Neural cell (in vitro differentiated cells): ENCODE measurements at regions not wholly inside any gene's neighbourhood (a gene's known extent, or its start where the extent isn't known, plus 50 kb on each side); places are given as distances from the start of the nearest gene placed in this dataset.

Experiments
- H2AFZ ChIP-seq: fragments of 200-600, 300-800 bp; sonication (generic), shearing (Covaris generic); 2 replicates; pipeline ENCODE4 v1.6.0; 2014; ENCODE audit warnings: low read depth, mild to moderate bottlenecking, antibody characterized with exemption, low read length, moderate library complexity
- H3F3A ChIP-seq: fragments of 200-600 bp; shearing (Covaris generic); 2 replicates; pipeline ENCODE4 v1.6.1; 2016; ENCODE audit warnings: mild to moderate bottlenecking, moderate library complexity, mixed read lengths, antibody characterized with exemption, low read length; ENCODE audit not compliant: insufficient read depth, poor library complexity, severe bottlenecking
- H3K27ac ChIP-seq: fragments of 200-600, 300-800 bp; sonication (generic), shearing (Covaris generic); 2 replicates; pipeline ENCODE4 v1.5.1; 2014; ENCODE audit warnings: mild to moderate bottlenecking, low read length, moderate library complexity
- H3K27me3 ChIP-seq: fragments of 300-800, 200-600 bp; sonication (generic), shearing (Covaris generic); 2 replicates; pipeline ENCODE4 v1.6.0; 2014; ENCODE audit warnings: mild to moderate bottlenecking, low read depth, low read length, moderate library complexity; ENCODE audit not compliant: insufficient read depth
- H3K36me3 ChIP-seq: fragments of 300-800, 200-600 bp; sonication (generic), shearing (Covaris generic); 2 replicates; pipeline ENCODE4 v1.5.1; 2014; ENCODE audit warnings: mild to moderate bottlenecking, antibody characterized with exemption, low read length, moderate library complexity; ENCODE audit not compliant: insufficient read depth
- H3K4me2 ChIP-seq: fragments of 300-800, 200-600 bp; sonication (generic), shearing (Covaris generic); 2 replicates; pipeline ENCODE4 v1.6.0; 2014; ENCODE audit warnings: mild to moderate bottlenecking, low read length
- H3K4me3 ChIP-seq: fragments of 300-800, 200-600 bp; sonication (generic), shearing (Covaris generic); 2 replicates; pipeline ENCODE4 v1.5.1; 2014; ENCODE audit warnings: mild to moderate bottlenecking, low read length, moderate library complexity
- H3K79me2 ChIP-seq: fragments of 200-600 bp; shearing (Covaris generic); replicated peaks from 2 replicates; pipeline ENCODE4 v1.6.0; 2014; ENCODE audit warnings: mild to moderate bottlenecking, low read length, moderate library complexity; ENCODE audit not compliant: insufficient read depth
- H3K9ac ChIP-seq: fragments of 300-800, 200-600 bp; sonication (generic), shearing (Covaris generic); 2 replicates; pipeline ENCODE4 v1.6.1; 2016; ENCODE audit warnings: mild to moderate bottlenecking, low read length, mixed read lengths
- H3K9me2 ChIP-seq: fragments of 200-600 bp; shearing (Covaris generic); 2 replicates; pipeline ENCODE4 v1.6.1; 2016; ENCODE audit warnings: mild to moderate bottlenecking, low read length, mixed read lengths; ENCODE audit not compliant: insufficient read depth
- H3K9me3 ChIP-seq: fragments of 200-600, 300-800 bp; sonication (generic), shearing (Covaris generic); 2 replicates; pipeline ENCODE4 v1.6.1; 2016; ENCODE audit warnings: mild to moderate bottlenecking, mixed run types, low read length, moderate library complexity, mixed read lengths
- H4K20me1 ChIP-seq: fragments of 200-600 bp; shearing (Covaris generic); 2 replicates; pipeline ENCODE4 v1.6.1; 2016; ENCODE audit warnings: mild to moderate bottlenecking, mixed run types; ENCODE audit not compliant: insufficient read depth
- CTCF ChIP-seq: fragments of 450-650 bp; IDR thresholded peaks from 2 replicates; pipeline ENCODE4 v1.5.1; 2014; ENCODE audit warnings: antibody characterized with exemption, mild to moderate bottlenecking, moderate library complexity; ENCODE audit not compliant: poor library complexity, severe bottlenecking
- EP300 ChIP-seq: fragments of 450-650 bp; conservative IDR thresholded peaks from 2 replicates; pipeline ENCODE4 v1.6.1; 2014; ENCODE audit warnings: antibody characterized with exemption, mild to moderate bottlenecking, moderate library complexity; ENCODE audit not compliant: poor library complexity, severe bottlenecking
- EZH2 ChIP-seq: fragments of 200-600, 300-800 bp; shearing (Covaris generic), sonication (generic); IDR thresholded peaks from 2 replicates; pipeline ENCODE4 v1.6.1; 2014; ENCODE audit warnings: antibody characterized with exemption, low read length, borderline replicate concordance, mild to moderate bottlenecking; ENCODE audit not compliant: insufficient read depth, poor library complexity, severe bottlenecking
- MXI1 ChIP-seq: fragments of 450-650 bp; conservative IDR thresholded peaks from 2 replicates; pipeline ENCODE4 v1.6.1; 2014; ENCODE audit warnings: antibody characterized with exemption, mild to moderate bottlenecking; ENCODE audit not compliant: poor library complexity, severe bottlenecking
- POLR2AphosphoS5 ChIP-seq: IDR thresholded peaks from 2 replicates; pipeline ENCODE4 v1.6.1; 2012
- RAD21 ChIP-seq: fragments of 450-650 bp; conservative IDR thresholded peaks from 2 replicates; pipeline ENCODE4 v1.6.1; 2014; ENCODE audit warnings: antibody characterized with exemption, mild to moderate bottlenecking, moderate library complexity
- SMC3 ChIP-seq: fragments of 450-650 bp; conservative IDR thresholded peaks from 2 replicates; pipeline ENCODE4 v1.6.1; 2014; ENCODE audit warnings: antibody characterized with exemption, mild to moderate bottlenecking, moderate library complexity; ENCODE audit not compliant: poor library complexity
- TAF1 ChIP-seq: IDR thresholded peaks from 2 replicates; pipeline ENCODE4 v1.6.1; 2012; ENCODE audit warnings: low read depth
- TF ChIP-seq, protein P1 (sequence below): IDR thresholded peaks from 2 replicates; pipeline ENCODE4 v1.6.1; 2012; ENCODE audit warnings: borderline replicate concordance

- Histone ChIP-seq H3K9me3 (no peaks in the 10 kb centered on the region), H3K9me2 (no peaks in the 10 kb centered on the region), H3F3A (no peaks in the 10 kb centered on the region), H3K36me3 (no peaks in the 10 kb centered on the region), H3K79me2 (no peaks in the 10 kb centered on the region), H3K27ac (no peak overlapping the region), H3K9ac (no peak overlapping the region), H4K20me1 (no peaks in the 10 kb centered on the region), H2AFZ (no peak overlapping the region), H3K27me3 (no peaks in the 10 kb centered on the region), H3K4me2 (no peak overlapping the region), H3K4me3 (no peak overlapping the region)
- TF ChIP-seq SMC3 (peak; percentile 54), EZH2 (no peak), EP300 (no peak), POLR2AphosphoS5 (no peak), RAD21 (peak; percentile 57), MXI1 (no peak), TAF1 (no peak), CTCF (peak; percentile 59)
Measured at GRCh38 chr12:91367234-91367849, 184.7 kb upstream of the DCN start.

- H4K20me1 ChIP-seq, result no peaks in the 10 kb centered on the region
- TF ChIP-seq, protein P1, sequence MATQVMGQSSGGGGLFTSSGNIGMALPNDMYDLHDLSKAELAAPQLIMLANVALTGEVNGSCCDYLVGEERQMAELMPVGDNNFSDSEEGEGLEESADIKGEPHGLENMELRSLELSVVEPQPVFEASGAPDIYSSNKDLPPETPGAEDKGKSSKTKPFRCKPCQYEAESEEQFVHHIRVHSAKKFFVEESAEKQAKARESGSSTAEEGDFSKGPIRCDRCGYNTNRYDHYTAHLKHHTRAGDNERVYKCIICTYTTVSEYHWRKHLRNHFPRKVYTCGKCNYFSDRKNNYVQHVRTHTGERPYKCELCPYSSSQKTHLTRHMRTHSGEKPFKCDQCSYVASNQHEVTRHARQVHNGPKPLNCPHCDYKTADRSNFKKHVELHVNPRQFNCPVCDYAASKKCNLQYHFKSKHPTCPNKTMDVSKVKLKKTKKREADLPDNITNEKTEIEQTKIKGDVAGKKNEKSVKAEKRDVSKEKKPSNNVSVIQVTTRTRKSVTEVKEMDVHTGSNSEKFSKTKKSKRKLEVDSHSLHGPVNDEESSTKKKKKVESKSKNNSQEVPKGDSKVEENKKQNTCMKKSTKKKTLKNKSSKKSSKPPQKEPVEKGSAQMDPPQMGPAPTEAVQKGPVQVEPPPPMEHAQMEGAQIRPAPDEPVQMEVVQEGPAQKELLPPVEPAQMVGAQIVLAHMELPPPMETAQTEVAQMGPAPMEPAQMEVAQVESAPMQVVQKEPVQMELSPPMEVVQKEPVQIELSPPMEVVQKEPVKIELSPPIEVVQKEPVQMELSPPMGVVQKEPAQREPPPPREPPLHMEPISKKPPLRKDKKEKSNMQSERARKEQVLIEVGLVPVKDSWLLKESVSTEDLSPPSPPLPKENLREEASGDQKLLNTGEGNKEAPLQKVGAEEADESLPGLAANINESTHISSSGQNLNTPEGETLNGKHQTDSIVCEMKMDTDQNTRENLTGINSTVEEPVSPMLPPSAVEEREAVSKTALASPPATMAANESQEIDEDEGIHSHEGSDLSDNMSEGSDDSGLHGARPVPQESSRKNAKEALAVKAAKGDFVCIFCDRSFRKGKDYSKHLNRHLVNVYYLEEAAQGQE, result no peak
- TF ChIP-seq TAF1, result no peak
- no peak for TF ChIP-seq CTCF
- no peak for TF ChIP-seq EZH2
- no peak for TF ChIP-seq MXI1
- no peak for TF ChIP-seq RAD21
- TF ChIP-seq SMC3, result no peak
- no peak for TF ChIP-seq EP300
- TF ChIP-seq POLR2AphosphoS5, result no peak
Measured at GRCh38 chr12:91364471-91365184, 182.0 kb upstream of the DCN start.

More at GRCh38 chr12:91364471-91365184, 182.0 kb upstream of the DCN start:
- Histone ChIP-seq H3F3A (no peaks in the 10 kb centered on the region), H3K9me3 (no peaks in the 10 kb centered on the region), H3K27ac (no peak overlapping the region), H3K9me2 (no peaks in the 10 kb centered on the region), H2AFZ (no peak overlapping the region), H3K36me3 (no peaks in the 10 kb centered on the region), H3K4me2 (no peak overlapping the region), H3K79me2 (no peaks in the 10 kb centered on the region), H3K27me3 (no peaks in the 10 kb centered on the region), H3K4me3 (no peak overlapping the region), H3K9ac (no peak overlapping the region)
